ENCODE measurements at regions not wholly inside any gene's neighbourhood (a gene's known extent, or its start where the extent isn't known, plus 50 kb on each side); places are given as distances from the start of the nearest gene placed in this dataset.

DNA sequence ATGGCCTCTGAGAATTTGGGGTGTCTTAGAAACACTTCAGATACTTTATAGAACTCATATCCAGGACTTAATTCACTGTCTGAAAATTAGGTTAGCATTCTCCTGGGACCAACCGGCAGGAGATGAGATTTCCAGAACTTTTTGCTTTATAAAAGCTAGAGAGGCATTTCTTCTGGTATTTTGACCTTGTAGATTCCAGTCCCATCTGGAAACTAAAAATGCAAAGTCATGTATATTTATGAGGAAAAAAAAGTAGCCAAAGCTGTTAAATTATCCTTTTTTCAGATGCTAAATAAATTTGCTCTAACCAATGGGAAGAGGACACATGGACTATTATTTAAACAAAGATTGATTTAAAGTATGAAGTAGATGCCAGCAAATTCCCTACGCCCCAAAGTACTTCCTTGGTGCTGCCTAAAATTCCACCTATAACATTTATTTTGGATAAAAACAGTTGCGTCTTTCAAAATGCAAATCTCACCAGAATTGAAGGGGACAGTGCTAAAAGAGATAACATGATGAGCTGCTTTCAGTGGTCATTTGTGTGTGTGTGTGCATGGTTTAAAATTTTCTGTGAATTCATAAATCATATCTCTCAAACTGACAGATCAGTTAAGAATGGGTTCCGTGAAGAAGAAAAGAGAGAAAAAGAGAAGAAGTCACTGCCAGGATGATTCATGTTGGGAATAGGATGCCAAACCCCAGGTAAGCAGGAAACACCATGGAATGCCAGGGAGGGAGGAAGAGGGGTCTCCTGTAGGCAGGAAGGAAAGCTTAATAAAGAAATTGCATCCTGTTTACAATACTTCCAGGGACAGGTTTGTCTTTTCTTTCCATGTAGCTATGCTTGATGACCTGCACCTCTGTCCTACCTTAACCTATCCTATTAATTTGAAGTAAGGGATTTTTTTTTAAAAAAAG, 97.7 kb upstream of the RGS6 start:
- TF ChIP-seq CTCF (conservative IDR thresholded peaks at IDR 0.05; ENCODE audit: low read length) (no peak), EZH2phosphoT487 (IDR thresholded peaks at IDR 0.05; ENCODE audit: borderline replicate concordance) (no peak)

Data from Loucy (cell line).